Retina (tissue), 1 donor: ENCODE measurements at regions not wholly inside any gene's neighbourhood (a gene's known extent, or its start where the extent isn't known, plus 50 kb on each side); places are given as distances from the start of the nearest gene placed in this dataset.

Experiments used
- DNase-seq: peaks from one replicate; pipeline ENCODE4 v3.0.0-alpha.2; 2016

- no peak for DNase-seq
Observed at GRCh38 chr10:105971460-105971859, 1193.0 kb downstream of the SORCS1 start.

GRCh38 chr10:105969884-105970377, 1194.6 kb downstream of the SORCS1 start:
- no peak for DNase-seq

GRCh38 chr10:105968666-105969065, 1195.8 kb downstream of the SORCS1 start:
- DNase-seq = no peak

- no peak for DNase-seq
Observed at GRCh38 chr10:105967256-105967655, 1197.2 kb downstream of the SORCS1 start.

- DNase-seq = no peak
Observed at GRCh38 chr10:105965141-105965540, 1199.4 kb downstream of the SORCS1 start.

GRCh38 chr10:105964009-105964408, 1200.5 kb downstream of the SORCS1 start:
- no peak for DNase-seq

GRCh38 chr10:105963334-105963884, 1201.1 kb downstream of the SORCS1 start:
- peak; percentile 13 for DNase-seq

- no peak for DNase-seq
Observed at GRCh38 chr10:105956550-105956949, 1208.0 kb downstream of the SORCS1 start.

- DNase-seq = no peak
Observed at GRCh38 chr10:105953861-105954260, 1210.6 kb downstream of the SORCS1 start.

GRCh38 chr10:105953056-105953455, 1211.5 kb downstream of the SORCS1 start:
- no peak for DNase-seq

- peak; percentile 19 for DNase-seq
Observed at GRCh38 chr10:105952153-105952552, 1212.4 kb downstream of the SORCS1 start.

- DNase-seq = peak; percentile 54
Observed at GRCh38 chr10:105950410-105950809, 1214.1 kb downstream of the SORCS1 start.

- no peak for DNase-seq
Observed at GRCh38 chr10:105949721-105950120, 1214.8 kb downstream of the SORCS1 start.

- DNase-seq = no peak
Observed at GRCh38 chr10:105925045-105925785, 1239.3 kb downstream of the SORCS1 start.

- no peak for DNase-seq
Observed at GRCh38 chr10:105921348-105921747, 1243.2 kb downstream of the SORCS1 start.

- no peak for DNase-seq
Observed at GRCh38 chr10:105914432-105914831, 1250.1 kb downstream of the SORCS1 start.

GRCh38 chr10:105908701-105909100, 1255.8 kb downstream of the SORCS1 start:
- no peak for DNase-seq

GRCh38 chr10:105885495-105885894, 1244.4 kb downstream of the SORCS3 start:
- no peak for DNase-seq

GRCh38 chr10:105879401-105879800, 1238.3 kb downstream of the SORCS3 start:
- DNase-seq = no peak

GRCh38 chr10:105875050-105875449, 1234.0 kb downstream of the SORCS3 start:
- DNase-seq = no peak

GRCh38 chr10:105872665-105873064, 1231.6 kb downstream of the SORCS3 start:
- DNase-seq = no peak

GRCh38 chr10:105868935-105869334, 1227.8 kb downstream of the SORCS3 start:
- DNase-seq = no peak

GRCh38 chr10:105864854-105865253, 1223.8 kb downstream of the SORCS3 start:
- DNase-seq = no peak
